Thymus (tissue), 11 donors: ENCODE measurements at regions not wholly inside any gene's neighbourhood (a gene's known extent, or its start where the extent isn't known, plus 50 kb on each side); places are given as distances from the start of the nearest gene placed in this dataset.
A peak's percentile ranks its signal among the peaks of the same experiment; 100 is the strongest.
"Not testable (repeated sequence)": the region's sequence is repeated elsewhere in the genome, so short reads cannot be mapped to it uniquely, and the experiment has no call there.

Source experiments
- DNase-seq, 9 donors: peaks; one replicate each; pipeline ENCODE4 v3.0.0-alpha.2; 2013; ENCODE audit warnings: low spot score in 9 of 9, low read depth in 6 of 9, missing footprints in 1 of 9
- H3K27ac ChIP-seq, 2 donors: one replicate each; pipeline ENCODE4 v1.5.1; 2013; ENCODE audit warnings: control low read depth in 1 of 2, low read depth in 1 of 2, low read length in 1 of 2, mild to moderate bottlenecking in 1 of 2, moderate library complexity in 1 of 2
- H3K27me3 ChIP-seq, 2 donors: one replicate each; pipeline ENCODE4 v1.5.1; 2013; ENCODE audit warnings: low read length in 1 of 2; ENCODE audit not compliant: control insufficient read depth in 2 of 2, insufficient read depth in 1 of 2
- H3K36me3 ChIP-seq, 2 donors: one replicate each; pipeline ENCODE4 v1.5.1; 2013; ENCODE audit warnings: low read length in 1 of 2, mild to moderate bottlenecking in 1 of 2, moderate library complexity in 1 of 2; ENCODE audit not compliant: control insufficient read depth in 2 of 2, insufficient read depth in 2 of 2
- H3K4me1 ChIP-seq, 2 donors: one replicate each; pipeline ENCODE4 v1.5.1; 2013; ENCODE audit warnings: low read length in 2 of 2; ENCODE audit not compliant: control insufficient read depth in 2 of 2, insufficient read depth in 2 of 2
- H3K4me3 ChIP-seq, 2 donors: one replicate each; pipeline ENCODE4 v1.5.1; 2013; ENCODE audit warnings: low read length in 2 of 2, control low read depth in 1 of 2, mild to moderate bottlenecking in 1 of 2
- H3K9me3 ChIP-seq, 2 donors: one replicate each; pipeline ENCODE4 v1.5.1; 2013; ENCODE audit warnings: low read length in 1 of 2, mild to moderate bottlenecking in 1 of 2; ENCODE audit not compliant: control insufficient read depth in 2 of 2, insufficient read depth in 1 of 2
- WGBS: extraction: QIAGEN DNeasy Blood & Tissue Kit; methylation state at CpG from one replicate; pipeline ENCODE4 v1.1.7; 2013; 5-methylcytosine and 5-hydroxymethylcytosine counted together
- donor health status: healthy.

DNA sequence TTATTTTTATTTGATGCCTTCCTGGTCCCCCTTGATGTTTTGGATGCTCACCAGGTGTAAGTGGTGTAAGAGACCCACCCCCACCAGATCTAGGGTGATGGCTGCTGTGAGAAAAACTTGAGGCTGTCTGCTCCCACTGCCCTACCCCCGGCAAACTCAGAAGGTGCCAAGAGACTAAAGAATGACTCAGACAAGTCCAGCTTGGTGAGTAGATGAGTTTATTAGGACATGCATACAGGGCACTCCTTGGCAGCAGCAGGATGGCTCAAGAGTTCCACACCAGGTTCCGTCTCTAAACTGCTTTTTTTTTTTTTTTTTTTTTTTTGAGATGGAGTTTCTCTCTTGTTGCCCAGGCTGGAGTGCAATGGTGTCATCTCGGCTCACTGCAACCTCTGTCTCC lies 84.0 kb upstream of the HPF1 start:
- Histone ChIP-seq H3K4me1 (no peaks in the 10 kb centered on the region), H3K27ac (no peak overlapping the region), H3K27me3 (no peaks in the 10 kb centered on the region), H3K9me3 (peaks cover 0 to 7% of the 10 kb centered on the region in 2 donors), H3K36me3 (no peaks in the 10 kb centered on the region), H3K4me3 (no peak overlapping the region)
- WGBS: 95% methylated on average over 3 of the region's 3 CpGs
- no peak for DNase-seq

DNA sequence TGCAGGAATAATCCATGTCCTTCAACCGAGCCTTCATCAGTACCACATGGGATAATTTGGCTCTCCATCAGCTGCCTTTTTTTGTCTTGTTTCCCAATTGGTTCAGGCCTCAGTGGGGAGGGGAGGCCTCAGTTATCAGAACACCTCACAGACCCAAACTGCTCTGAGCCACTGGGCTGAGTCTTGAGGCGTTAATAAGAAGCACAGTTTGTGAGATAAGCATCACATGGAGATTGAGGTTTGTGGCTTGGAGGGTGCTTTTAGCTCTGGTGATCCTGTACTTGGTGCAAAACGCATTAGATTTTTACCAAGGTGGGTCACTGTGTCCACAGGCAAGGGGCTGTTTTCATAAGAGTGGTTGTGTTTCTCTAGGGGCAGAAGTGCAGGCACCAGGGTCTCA lies 82.8 kb upstream of the HPF1 start:
- no peak for DNase-seq
- Histone ChIP-seq H3K36me3 (no peaks in the 10 kb centered on the region), H3K4me3 (no peak overlapping the region), H3K4me1 (no peaks in the 10 kb centered on the region), H3K9me3 (peaks cover 0 to 7% of the 10 kb centered on the region in 2 donors), H3K27me3 (no peaks in the 10 kb centered on the region), H3K27ac (no peak overlapping the region)
- 49% methylated on average over 3 of the region's 3 CpGs for WGBS

DNA sequence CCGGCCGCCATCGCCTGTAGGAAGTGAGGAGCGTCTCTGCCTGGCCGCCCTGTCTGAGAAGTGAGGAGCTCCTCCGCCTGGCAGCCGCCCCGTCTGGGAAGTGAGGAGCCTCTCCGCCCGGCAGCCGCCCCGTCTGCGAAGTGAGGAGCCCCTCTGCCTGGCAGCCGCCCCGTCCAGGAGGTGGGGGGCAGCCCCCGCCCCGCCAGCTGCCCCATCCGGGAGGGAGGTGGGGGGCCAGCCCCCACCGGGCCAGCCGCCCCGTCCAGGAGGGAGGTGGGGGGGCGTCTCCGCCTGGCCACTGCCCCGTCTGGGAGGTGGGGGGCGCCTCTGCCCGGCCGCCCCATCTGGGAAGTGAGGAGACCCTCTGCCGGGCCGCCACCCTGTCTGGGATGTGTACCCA lies 70.6 kb upstream of the HPF1 start:
- H3K36me3 ChIP-seq, H3K4me1 ChIP-seq, H3K9me3 ChIP-seq, H3K4me3 ChIP-seq, DNase-seq, H3K27me3 ChIP-seq, H3K27ac ChIP-seq: not testable (repeated sequence)
- 95% methylated on average over 29 of the region's 29 CpGs for WGBS

DNA sequence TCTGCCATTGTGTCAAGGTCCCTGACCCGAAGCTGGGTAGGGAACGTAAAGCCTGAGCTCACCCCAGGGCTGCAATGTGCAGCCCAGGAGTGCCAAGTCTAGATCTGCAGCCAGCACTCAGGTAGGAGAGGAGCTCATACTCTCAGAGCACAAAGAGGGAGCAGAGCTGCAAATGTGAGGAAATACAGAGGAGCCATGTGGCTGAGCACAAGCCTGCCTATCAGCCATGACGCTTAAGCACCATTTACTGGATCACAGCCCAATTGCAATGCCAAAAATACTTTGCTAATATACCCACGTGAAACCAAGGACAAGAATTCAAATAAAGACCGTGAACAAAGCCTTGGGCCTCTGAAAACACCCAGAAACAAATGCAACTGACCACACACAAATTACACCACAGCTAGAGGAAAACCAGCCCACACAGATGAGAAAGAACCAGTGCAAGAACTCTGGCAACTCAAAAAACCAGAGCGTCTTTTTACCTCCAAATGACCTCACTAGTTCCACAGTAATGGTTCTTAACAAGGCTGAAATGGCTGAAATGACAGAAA lies 69.0 kb upstream of the HPF1 start:
- 86% methylated on average over 6 of the region's 6 CpGs for WGBS
- Histone ChIP-seq H3K9me3 (no peaks in the 10 kb centered on the region), H3K27me3 (no peaks in the 10 kb centered on the region), H3K36me3 (no peaks in the 10 kb centered on the region), H3K4me1 (no peaks in the 10 kb centered on the region), H3K27ac (no peak overlapping the region), H3K4me3 (no peak overlapping the region)
- no peak for DNase-seq

DNA sequence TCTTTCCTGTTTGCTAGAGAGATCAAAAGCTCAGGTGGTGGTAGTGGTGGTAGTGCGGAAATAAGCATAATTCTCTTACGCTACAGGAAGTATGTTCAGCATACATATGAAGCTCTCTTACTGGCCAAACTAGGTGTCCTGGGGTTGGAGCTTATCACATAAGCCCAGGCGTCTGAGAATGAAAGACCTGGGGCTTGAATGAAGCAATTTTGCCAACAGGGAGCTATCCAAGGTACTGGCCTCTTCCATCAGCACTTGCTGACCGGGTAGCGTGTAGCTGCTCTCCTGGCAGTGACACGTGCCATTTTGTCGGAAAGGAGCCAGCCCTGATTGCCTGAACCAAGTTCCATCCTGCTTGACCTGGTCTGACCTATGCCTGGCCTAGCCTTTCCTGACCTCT lies 65.9 kb upstream of the HPF1 start:
- Histone ChIP-seq H3K9me3 (no peaks in the 10 kb centered on the region), H3K27me3 (no peaks in the 10 kb centered on the region), H3K27ac (no peak overlapping the region), H3K4me3 (no peak overlapping the region), H3K36me3 (no peaks in the 10 kb centered on the region), H3K4me1 (no peaks in the 10 kb centered on the region)
- WGBS: 21% methylated on average over 7 of the region's 7 CpGs
- peak; percentile 17 to 73 (median 39) for DNase-seq

DNA sequence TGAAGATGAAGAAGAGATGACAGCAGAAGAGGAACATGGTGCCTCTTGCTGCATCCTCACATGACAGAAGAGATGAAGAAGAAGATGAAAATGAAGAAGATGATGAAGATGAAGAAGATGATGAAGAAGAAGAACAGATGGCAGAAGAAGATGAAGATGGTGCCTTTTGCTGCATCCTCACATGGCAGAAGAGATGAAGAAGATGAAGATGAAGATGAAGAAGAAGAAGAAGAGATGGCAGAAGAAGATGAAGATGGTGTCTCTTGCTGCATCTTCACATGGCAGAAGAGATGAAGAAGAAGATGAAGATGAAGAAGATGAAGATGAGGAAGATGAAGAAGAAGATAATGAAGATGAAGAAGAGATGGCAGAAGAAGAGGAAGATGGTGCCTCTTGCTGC lies 63.7 kb upstream of the HPF1 start:
- Histone ChIP-seq H3K4me1 (peaks cover 0 to 3% of the 10 kb centered on the region in 2 donors), H3K9me3 (no peaks in the 10 kb centered on the region), H3K4me3 (no peak overlapping the region), H3K27ac (no peak overlapping the region), H3K36me3 (no peaks in the 10 kb centered on the region), H3K27me3 (no peaks in the 10 kb centered on the region)
- DNase-seq: no peak

DNA sequence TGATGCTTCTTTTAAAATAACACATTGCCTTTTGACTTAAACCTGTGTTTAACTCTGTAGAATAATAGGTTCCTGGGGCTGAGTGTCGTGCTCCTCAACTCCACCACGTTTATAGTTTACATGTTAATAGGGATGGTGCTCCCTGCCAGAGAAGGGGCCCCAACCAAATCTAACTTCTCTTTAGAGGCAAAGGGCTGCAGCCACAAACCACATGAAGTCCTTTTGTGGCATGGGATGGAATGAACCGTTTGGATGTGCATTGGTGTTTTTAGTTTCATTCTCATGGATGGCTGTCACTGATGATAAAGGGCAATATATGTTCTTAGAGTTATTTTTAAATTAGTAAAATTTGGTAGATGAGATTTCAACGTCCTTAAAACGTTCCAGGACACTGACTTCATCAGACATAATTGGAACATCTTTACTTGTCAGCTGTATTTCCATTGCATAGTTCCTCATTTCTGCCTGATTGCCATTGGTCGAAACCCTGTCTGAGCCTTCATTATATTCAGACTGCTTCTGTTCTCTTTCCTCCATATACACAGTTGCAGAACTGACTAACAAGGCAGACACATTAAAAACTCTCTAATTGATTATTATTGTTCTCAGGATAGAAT lies 60.4 kb upstream of the HPF1 start:
- Histone ChIP-seq H3K27me3 (no peaks in the 10 kb centered on the region), H3K36me3 (no peaks in the 10 kb centered on the region), H3K4me1 (peaks cover 0 to 3% of the 10 kb centered on the region in 2 donors), H3K27ac (no peak overlapping the region), H3K4me3 (no peak overlapping the region), H3K9me3 (no peaks in the 10 kb centered on the region)
- 10% methylated on average over 6 of the region's 6 CpGs for WGBS
- no peak for DNase-seq

DNA sequence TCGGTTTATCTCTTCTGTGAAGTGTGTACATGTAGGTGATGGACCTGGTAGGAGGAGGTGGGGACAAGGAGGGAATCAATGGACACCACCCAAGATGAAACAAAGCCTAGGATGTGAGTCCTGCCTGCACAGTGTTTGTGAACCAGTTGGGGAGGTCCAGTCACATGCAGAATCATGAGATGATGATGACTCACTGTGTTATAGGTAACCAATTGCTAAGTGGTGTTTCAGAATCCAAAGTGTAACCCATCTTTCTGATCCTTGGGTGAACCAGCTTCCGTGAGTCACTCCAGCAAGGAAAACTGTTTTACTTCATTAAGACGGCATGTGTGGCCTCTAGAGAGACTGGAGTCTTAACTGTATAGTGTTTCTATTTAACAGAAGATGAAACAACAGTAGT lies 57.9 kb upstream of the HPF1 start:
- DNase-seq: no peak
- WGBS: 64% methylated on average over 3 of the region's 3 CpGs
- no peak overlapping the region for H3K27ac ChIP-seq
- H3K9me3 ChIP-seq: no peaks in the 10 kb centered on the region
- H3K36me3 ChIP-seq: no peaks in the 10 kb centered on the region
- peaks cover 0 to 3% of the 10 kb centered on the region in 2 donors for H3K4me1 ChIP-seq
- no peak overlapping the region for H3K4me3 ChIP-seq
- no peaks in the 10 kb centered on the region for H3K27me3 ChIP-seq

DNA sequence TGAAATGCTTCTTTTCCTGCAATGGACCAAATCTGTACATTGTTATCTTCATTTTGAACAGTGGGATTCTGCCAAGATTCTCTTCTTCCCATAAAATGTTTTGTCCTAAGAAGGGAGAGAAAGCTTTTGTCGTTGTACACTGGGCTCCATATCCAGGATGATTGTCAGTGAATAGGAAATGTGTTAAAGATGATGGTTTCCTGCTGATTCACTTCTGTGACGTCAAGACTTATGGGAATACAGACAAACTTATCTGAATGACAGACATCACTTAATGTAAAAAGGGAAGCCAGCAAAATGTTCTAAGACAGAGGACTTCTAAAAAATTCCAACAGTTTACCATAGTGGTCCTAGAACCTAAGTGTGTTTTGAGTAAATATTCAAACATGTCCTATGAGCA lies 53.7 kb upstream of the HPF1 start:
- Histone ChIP-seq H3K27ac (no peak overlapping the region), H3K36me3 (no peaks in the 10 kb centered on the region), H3K4me3 (no peak overlapping the region), H3K4me1 (no peaks in the 10 kb centered on the region), H3K27me3 (no peaks in the 10 kb centered on the region), H3K9me3 (no peaks in the 10 kb centered on the region)
- no peak for DNase-seq
- WGBS: 24% methylated on average over 2 of the region's 2 CpGs
